ENCODE measurements at regions not wholly inside any gene's neighbourhood (a gene's known extent, or its start where the extent isn't known, plus 50 kb on each side); places are given as distances from the start of the nearest gene placed in this dataset.

GRCh38 chr9:115632391-115632790 lies 514.4 kb upstream of the TNC start:
- no peak for DNase-seq

GRCh38 chr9:115633104-115633503 lies 515.1 kb upstream of the TNC start:
- DNase-seq, result no peak

- DNase-seq, result no peak
Measured at GRCh38 chr9:115635680-115636383, 517.8 kb upstream of the PAPPA start.

- DNase-seq, result no peak
Measured at GRCh38 chr9:115636596-115636995, 517.0 kb upstream of the PAPPA start.

- no peak for DNase-seq
Measured at GRCh38 chr9:115637661-115638060, 515.9 kb upstream of the PAPPA start.

GRCh38 chr9:115640887-115641286 lies 512.7 kb upstream of the PAPPA start:
- no peak for DNase-seq

- DNase-seq, result no peak
Measured at GRCh38 chr9:115642285-115642684, 511.3 kb upstream of the PAPPA start.

GRCh38 chr9:115643948-115644727 lies 509.5 kb upstream of the PAPPA start:
- DNase-seq, result no peak

- DNase-seq, result no peak
Measured at GRCh38 chr9:115649991-115650472, 503.6 kb upstream of the PAPPA start.

- no peak for DNase-seq
Measured at GRCh38 chr9:115650768-115651167, 502.8 kb upstream of the PAPPA start.

- no peak for DNase-seq
Measured at GRCh38 chr9:115651461-115651860, 502.1 kb upstream of the PAPPA start.

GRCh38 chr9:115653171-115653606 lies 500.4 kb upstream of the PAPPA start:
- no peak for DNase-seq

GRCh38 chr9:115657695-115658094 lies 495.9 kb upstream of the PAPPA start:
- DNase-seq, result no peak

- no peak for DNase-seq
Measured at GRCh38 chr9:115665519-115665918, 488.1 kb upstream of the PAPPA start.

GRCh38 chr9:115668521-115668920 lies 485.1 kb upstream of the PAPPA start:
- no peak for DNase-seq

GRCh38 chr9:115671236-115671962 lies 482.2 kb upstream of the PAPPA start:
- no peak for DNase-seq

GRCh38 chr9:115671963-115672305 lies 481.7 kb upstream of the PAPPA start:
- no peak for DNase-seq

- DNase-seq, result no peak
Measured at GRCh38 chr9:115672477-115673316, 480.9 kb upstream of the PAPPA start.

GRCh38 chr9:115673599-115673998 lies 480.0 kb upstream of the PAPPA start:
- no peak for DNase-seq

GRCh38 chr9:115674091-115674490 lies 479.5 kb upstream of the PAPPA start:
- no peak for DNase-seq

GRCh38 chr9:115675834-115676233 lies 477.8 kb upstream of the PAPPA start:
- no peak for DNase-seq

- DNase-seq, result no peak
Measured at GRCh38 chr9:115680231-115680630, 473.4 kb upstream of the PAPPA start.

- no peak for DNase-seq
Measured at GRCh38 chr9:115681585-115681984, 472.0 kb upstream of the PAPPA start.

Data from activated naive CD4-positive, alpha-beta T cell treated with anti-CD3 and anti-CD28 coated beads, Interleukin-2, amount 50 U/mL, for 16 hours (primary cell).